Cardiac muscle cell (in vitro differentiated cells and primary cell): ENCODE measurements at regions not wholly inside any gene's neighbourhood (a gene's known extent, or its start where the extent isn't known, plus 50 kb on each side); places are given as distances from the start of the nearest gene placed in this dataset.
A peak's percentile ranks its signal among the peaks of the same experiment; 100 is the strongest.

Experiments used
- DNase-seq, 2 donors: peaks; one replicate each; pipeline versions ENCODE4 v3.0.0 to v3.0.0-alpha.2; 2010 to 2017; ENCODE audit warnings: low read depth in 1 of 2, low spot score in 1 of 2
- H3K27ac ChIP-seq: fragments of 200-600 bp; sonication (generic); 2 replicates; pipeline ENCODE4 v1.5.1; 2016
- H3K27me3 ChIP-seq: fragments of 200-600 bp; sonication (generic); 2 replicates; pipeline ENCODE4 v1.6.0; 2016; ENCODE audit warnings: control low read depth
- H3K36me3 ChIP-seq: fragments of 200-600 bp; sonication (generic); 2 replicates; pipeline ENCODE4 v1.5.1; 2016; ENCODE audit warnings: control low read depth
- H3K4me1 ChIP-seq: fragments of 200-600 bp; sonication (generic); 2 replicates; pipeline ENCODE4 v1.8.1; 2017; ENCODE audit warnings: low read depth, mild to moderate bottlenecking, mixed run types
- H3K4me3 ChIP-seq: fragments of 200-600 bp; sonication (generic); 2 replicates; pipeline ENCODE4 v1.5.1; 2016; ENCODE audit warnings: mild to moderate bottlenecking
- H3K9me3 ChIP-seq: fragments of 200-600 bp; sonication (generic); 2 replicates; pipeline ENCODE4 v1.5.1; 2017; ENCODE audit warnings: low read depth, mild to moderate bottlenecking, control low read depth
- CTCF ChIP-seq: IDR thresholded peaks from 2 replicates; pipeline ENCODE4 v1.5.1; 2012; ENCODE audit warnings: low read depth, mild to moderate bottlenecking, low read length

GRCh38 chr6:135701426-135701825, 150.1 kb upstream of the PDE7B start:
- no peaks in the 10 kb centered on the region for H3K9me3 ChIP-seq
- H3K4me3 ChIP-seq: no peak overlapping the region
- H3K27ac ChIP-seq: no peak overlapping the region
- TF ChIP-seq CTCF: no peak
- no peak for DNase-seq
- H3K36me3 ChIP-seq: no peaks in the 10 kb centered on the region
- H3K27me3 ChIP-seq: no peaks in the 10 kb centered on the region
- no peaks in the 10 kb centered on the region for H3K4me1 ChIP-seq

GRCh38 chr6:135703007-135703406, 148.5 kb upstream of the PDE7B start:
- DNase-seq: no peak
- TF ChIP-seq CTCF: no peak
- Histone ChIP-seq H3K27ac (no peak overlapping the region), H3K9me3 (no peaks in the 10 kb centered on the region), H3K4me3 (no peak overlapping the region), H3K4me1 (no peaks in the 10 kb centered on the region), H3K27me3 (no peaks in the 10 kb centered on the region), H3K36me3 (no peaks in the 10 kb centered on the region)

- TF ChIP-seq CTCF: no peak
- Histone ChIP-seq H3K27me3 (no peaks in the 10 kb centered on the region), H3K4me1 (no peaks in the 10 kb centered on the region), H3K9me3 (no peaks in the 10 kb centered on the region), H3K36me3 (no peaks in the 10 kb centered on the region), H3K27ac (no peak overlapping the region), H3K4me3 (no peak overlapping the region)
- DNase-seq: peak in 1 of 2 donors; percentile 43
Observed at GRCh38 chr6:135703621-135704020, 147.9 kb upstream of the PDE7B start.

- no peak for TF ChIP-seq CTCF
- no peaks in the 10 kb centered on the region for H3K9me3 ChIP-seq
- no peaks in the 10 kb centered on the region for H3K27me3 ChIP-seq
- H3K36me3 ChIP-seq: no peaks in the 10 kb centered on the region
- DNase-seq: no peak
- H3K4me3 ChIP-seq: no peak overlapping the region
- no peaks in the 10 kb centered on the region for H3K4me1 ChIP-seq
- no peak overlapping the region for H3K27ac ChIP-seq
Observed at GRCh38 chr6:135707426-135707825, 144.1 kb upstream of the PDE7B start.

- Histone ChIP-seq H3K9me3 (no peaks in the 10 kb centered on the region), H3K36me3 (no peaks in the 10 kb centered on the region), H3K4me3 (no peak overlapping the region), H3K27ac (no peak overlapping the region), H3K27me3 (no peaks in the 10 kb centered on the region), H3K4me1 (no peaks in the 10 kb centered on the region)
- TF ChIP-seq CTCF: no peak
- DNase-seq: no peak
Observed at GRCh38 chr6:135710042-135710441, 141.5 kb upstream of the PDE7B start.

GRCh38 chr6:135722190-135722589, 129.3 kb upstream of the PDE7B start:
- H3K9me3 ChIP-seq: no peaks in the 10 kb centered on the region
- no peak overlapping the region for H3K27ac ChIP-seq
- H3K27me3 ChIP-seq: no peaks in the 10 kb centered on the region
- TF ChIP-seq CTCF: no peak
- H3K4me3 ChIP-seq: no peak overlapping the region
- no peaks in the 10 kb centered on the region for H3K4me1 ChIP-seq
- H3K36me3 ChIP-seq: no peaks in the 10 kb centered on the region
- no peak for DNase-seq
